ENCODE measurements at regions not wholly inside any gene's neighbourhood (a gene's known extent, or its start where the extent isn't known, plus 50 kb on each side); places are given as distances from the start of the nearest gene placed in this dataset.

DNA sequence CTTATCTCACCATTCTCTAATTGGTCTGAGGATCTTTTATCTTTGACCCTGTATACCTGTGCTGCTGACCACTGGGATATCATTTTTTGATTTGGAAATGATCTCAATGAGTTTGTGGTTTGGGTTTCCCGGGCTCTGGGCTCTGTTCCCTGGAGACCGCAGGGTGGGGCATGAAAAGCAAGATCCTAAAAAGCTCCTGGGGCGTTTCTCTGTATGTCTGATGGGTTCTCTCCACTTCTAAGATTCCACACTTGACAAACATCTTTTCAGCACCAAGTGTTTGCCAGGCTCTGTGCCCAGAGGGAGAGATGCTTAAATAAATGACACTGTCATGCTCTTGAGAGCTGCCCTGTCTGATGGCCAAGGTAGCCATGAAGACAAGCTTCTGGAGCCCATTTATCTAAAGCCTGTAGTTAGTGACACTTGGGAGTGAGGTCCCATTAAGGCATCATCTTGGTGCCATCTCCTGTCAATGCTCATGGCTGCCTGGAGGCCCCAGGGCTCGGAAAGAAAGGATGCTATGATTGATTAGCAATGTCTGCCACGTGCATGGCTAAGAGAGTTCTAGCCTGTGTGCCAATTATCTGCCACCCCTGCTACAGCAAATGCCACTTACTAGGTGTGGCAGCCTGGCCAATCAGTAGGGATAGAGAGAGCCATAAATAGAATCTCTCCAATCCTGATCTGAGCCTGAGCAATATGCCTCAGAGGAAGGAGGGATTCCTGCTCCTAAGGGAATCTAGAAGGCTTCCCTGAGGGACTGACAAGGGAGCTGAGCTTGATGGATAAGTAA lies 531.6 kb downstream of the MN1 start:
- DNase-seq: no peak

DNA sequence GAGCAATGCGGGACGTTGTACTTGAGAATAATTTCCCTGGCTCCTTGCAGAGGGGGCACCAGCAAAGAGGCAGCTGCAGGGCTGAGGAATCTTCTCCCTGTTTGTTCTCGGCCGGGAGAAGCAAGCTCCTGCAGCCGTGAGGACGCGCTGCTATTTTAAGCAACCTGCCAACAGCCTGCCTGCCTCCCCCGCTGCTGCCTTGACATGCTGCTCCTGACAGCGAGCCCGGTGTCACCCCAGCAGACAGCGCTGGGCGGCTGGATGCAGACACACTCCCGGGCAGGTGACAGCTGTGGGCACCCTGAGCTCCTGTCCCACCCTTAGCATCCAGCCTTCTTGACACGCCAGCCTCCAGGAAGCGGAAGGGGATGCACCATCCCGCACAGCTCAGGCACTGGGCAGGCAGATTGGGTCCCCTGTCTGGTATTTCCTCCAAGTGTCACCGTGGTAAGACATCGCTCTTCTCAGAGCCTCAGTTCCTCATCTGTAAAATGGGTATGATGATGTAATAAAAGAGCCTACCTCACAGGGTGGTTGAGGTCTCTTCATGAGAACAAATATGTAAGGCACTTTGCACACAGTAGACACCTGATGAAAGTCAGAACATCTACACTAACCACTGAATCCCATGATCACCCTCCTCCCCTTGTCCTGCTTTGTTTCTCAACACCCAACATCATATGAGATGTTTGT lies 530.6 kb downstream of the MN1 start:
- no peak for DNase-seq

DNA sequence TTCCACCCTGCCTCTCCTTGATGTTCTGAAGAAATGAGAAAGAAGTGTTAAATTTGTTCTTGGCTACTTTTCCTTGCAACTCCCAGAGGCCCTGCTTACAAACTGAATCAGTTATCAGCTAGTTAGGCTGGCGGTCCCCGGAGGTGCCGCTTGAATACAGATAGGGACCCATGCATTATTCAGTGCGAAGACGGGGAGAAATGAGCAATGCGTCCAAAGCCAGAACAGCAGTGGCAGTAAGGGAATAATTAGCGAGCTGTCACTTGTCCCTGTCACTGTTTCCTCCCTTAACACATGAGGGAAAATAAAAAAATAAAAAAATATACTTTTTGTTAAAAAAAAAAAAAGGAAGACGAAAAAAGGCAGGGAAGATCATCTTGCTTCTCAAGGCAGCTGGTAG lies 528.1 kb downstream of the MN1 start:
- no peak for DNase-seq

DNA sequence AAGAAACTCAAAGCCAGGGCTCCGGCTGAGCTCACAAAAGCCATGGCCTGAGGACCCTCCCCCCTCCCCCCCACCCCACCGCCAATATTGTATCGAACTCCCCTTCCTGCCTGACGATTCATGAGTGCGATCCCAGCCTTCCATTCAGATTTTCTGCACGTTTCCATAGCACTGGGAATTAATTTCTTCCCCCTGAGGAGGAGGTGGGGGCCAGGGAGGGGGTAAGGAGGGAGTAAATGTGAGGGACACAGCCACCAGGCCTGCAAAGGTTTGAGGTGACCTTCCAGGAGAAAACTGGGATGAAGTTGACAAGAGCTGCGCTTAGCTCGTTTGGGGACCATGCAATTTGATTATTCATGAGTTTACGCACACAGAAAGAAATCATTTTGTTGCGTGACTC lies 527.7 kb downstream of the MN1 start:
- DNase-seq: no peak

GRCh38 chr22:27274770-27275449 lies 526.6 kb downstream of the MN1 start:
- DNase-seq: no peak

GRCh38 chr22:27278946-27279345 lies 522.6 kb downstream of the MN1 start:
- no peak for DNase-seq

GRCh38 chr22:27283240-27283639 lies 518.3 kb downstream of the MN1 start:
- no peak for DNase-seq

- DNase-seq: no peak
Measured at GRCh38 chr22:27283714-27284113, 517.8 kb downstream of the MN1 start.

DNA sequence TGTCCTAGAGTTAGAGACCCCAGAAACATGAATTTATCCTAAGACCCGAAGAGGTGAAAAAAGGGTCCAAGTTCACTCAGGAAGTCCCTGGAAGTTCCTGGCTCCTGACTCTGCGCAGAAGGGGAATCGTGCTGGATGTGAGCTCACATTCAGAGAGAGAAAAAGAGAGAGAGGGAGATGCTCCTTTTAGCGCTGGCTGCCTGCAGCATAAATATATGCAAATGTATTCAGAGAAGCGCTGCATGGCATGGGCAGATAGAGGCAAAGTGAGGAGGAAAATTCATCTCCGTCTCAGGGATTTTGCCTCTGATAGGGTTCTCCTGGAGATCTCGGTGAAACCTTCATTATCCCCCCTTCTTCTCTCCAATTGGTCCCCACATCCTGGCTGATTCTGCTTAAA lies 517.2 kb downstream of the MN1 start:
- DNase-seq: no peak

DNA sequence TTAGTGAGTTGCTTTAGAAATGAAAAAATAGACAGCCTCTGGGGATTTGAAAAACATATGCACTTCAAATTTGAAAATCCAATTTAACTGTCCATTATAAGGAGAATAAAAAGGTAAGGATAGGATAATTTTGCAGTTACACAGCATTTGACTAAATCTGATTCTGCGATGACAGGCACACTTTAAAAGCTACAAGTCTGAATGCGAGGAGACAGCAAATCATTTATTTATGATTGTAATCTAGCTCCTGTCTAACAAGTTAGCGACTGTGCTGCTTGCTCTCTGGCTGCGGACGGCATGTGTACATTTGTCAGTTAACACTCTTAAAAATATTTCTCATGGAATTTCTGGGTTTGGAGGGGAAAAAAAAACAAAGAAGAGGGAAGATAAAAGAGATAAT lies 514.8 kb downstream of the MN1 start:
- DNase-seq: no peak

DNA sequence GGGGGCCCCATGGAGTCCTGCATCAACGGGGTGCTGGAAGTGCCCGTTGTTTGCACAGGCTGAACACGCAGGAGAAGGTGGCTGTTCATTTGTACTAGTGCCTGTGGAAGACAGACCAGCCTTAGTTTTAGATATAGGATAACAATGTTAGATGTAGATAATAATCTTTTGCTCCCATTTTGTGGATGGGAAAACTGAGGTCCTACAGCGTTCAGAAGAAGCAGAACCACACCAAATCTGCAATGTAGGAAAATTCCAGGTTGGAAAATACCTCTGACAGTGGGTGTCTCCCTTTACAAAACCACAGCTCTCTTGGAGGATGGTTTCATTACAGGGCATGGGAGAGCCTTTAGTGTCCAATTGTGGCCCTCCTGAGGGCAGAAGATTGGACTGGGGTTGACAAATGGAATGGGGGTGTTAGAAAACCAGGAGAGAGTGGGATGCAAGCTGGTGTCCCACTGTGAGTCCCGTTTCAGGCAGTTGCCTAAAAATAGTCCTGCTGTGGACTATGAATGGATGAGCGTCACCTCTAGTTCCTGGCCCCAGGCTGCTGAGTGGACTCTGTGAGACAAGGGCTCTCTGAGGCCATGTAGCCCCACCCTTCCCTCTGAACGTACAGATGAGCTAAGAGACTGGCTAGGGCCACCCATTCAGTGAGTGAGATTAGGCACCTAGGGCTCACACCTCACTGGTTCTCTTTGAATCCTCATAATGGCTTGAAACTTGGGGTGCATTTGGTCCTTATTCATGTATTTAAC lies 508.8 kb downstream of the MN1 start:
- no peak for DNase-seq

DNA sequence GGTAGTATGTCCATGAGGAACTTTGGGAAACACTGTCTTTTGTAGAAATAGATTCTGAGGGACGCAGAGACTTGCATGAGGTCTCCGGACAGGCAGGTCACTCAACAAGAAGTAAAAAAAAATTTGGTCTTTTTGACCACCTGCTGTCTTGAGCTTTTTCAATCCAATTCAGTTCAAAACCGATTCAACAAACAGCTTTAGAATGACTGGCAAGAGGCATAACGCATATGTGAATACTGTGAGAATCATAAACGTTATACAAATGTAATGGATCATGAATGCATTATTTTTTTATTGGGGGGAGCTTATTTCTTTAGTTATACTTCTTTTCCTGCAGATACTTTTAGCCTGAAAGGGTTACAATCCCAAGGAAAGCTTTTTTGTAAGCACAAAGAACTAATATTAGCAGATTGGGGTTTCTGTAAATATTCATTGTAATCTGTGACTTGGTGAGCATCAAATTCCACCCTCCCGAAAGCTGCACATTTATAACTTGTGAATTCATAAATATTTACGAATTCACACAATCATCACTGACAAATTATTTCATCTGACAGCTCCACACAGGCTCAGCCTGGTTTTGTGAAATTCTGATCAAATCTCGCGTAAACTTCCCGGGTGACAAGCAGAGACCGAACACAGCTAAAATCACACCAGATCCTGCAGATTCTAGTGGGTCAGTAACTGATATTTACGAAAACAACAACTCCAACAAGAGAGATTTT lies 507.7 kb downstream of the MN1 start:
- DNase-seq: no peak

DNA sequence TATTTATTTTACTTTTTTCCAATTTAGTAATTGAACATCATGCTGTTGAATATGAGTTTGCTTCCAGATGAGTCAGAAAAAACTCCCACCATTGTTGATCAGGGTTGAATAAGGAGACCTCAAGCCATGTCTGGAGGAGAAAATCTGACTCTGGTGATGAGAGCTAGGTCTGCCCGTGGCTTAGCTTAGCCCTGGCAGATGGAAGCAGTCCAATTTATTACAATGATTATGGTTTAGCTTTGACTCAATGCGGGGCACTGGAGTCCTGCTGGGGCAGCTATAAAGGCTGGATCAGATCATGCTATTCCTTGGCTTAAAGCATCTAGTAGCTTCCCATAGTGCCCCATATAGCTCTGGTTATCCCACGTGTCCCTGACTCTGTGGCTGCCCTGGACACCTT lies 506.5 kb downstream of the MN1 start:
- DNase-seq: no peak

GRCh38 chr22:27295605-27296004 lies 506.0 kb downstream of the MN1 start:
- DNase-seq: no peak

DNA sequence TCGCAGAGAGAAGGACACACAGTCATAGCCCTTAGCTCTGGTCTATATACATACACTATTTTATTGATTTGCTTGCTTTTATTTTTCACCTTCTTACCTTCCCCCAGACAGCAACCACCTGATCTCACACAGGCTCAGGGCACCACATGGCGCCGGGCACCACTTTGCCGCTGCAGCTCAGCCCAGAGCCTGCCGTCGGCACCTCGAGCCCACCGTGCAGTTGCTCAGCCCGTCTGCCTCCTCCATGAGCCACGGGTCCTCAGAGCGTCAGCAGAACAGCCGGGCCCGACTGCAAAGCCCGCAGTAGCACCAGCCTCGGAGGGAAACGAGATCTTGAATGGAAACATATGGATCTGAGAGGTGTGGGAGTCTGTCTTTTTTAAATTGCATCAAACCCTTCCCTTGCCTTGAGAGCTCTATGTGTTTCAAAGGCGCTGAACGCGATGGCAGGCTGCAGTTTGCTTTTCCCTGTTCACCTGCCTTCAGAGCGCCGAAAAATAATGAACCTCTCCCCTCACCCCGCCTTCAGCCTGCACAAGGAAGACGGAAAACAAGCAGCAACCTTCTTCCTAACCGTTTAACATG lies 505.4 kb downstream of the MN1 start:
- no peak for DNase-seq

DNA sequence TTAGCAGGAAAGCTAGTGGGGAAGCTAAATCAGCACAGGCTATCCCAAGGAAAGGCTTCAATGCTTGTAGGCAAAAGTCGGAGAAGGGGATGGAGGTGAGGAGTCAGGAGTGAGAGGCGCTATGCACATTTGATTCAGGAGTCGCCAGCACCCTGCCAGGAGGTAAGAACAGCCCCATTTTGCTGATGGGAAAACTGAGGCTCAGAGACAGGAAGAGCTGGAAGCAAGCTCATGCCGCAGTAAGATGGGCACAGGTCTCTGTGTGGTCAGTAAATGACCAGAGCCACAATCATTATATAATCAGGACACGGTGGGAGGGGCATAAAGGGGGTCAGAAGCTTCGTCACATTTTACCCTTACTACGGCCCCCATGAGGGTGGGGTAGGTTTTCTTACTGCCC lies 504.4 kb downstream of the MN1 start:
- DNase-seq: no peak

GRCh38 chr22:27298332-27298731 lies 503.2 kb downstream of the MN1 start:
- no peak for DNase-seq

DNA sequence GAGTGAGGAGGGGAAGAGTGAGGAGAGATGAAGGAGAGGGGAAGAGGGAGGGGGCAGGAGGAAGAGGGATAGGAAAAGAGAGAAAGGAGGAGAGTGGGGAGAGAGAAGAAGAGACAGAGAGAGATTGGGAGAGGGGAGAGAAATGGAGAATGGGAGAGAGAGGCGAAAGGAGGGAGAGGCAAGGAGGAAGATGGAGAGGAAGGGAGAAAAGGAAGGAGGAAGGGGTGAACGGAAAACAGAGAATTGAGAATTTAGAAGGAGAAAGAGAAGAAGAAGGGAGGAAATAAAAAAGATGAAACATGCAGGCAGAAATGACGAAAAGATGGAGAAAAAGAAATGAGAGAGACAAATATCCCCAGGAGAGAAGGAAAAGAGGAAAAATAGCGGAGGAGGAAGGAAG lies 502.8 kb downstream of the MN1 start:
- no peak for DNase-seq

- DNase-seq: no peak
Measured at GRCh38 chr22:27299181-27300085, 502.1 kb downstream of the MN1 start.

GRCh38 chr22:27300536-27301285 lies 500.8 kb downstream of the MN1 start:
- DNase-seq: no peak
